ENCODE measurements at regions not wholly inside any gene's neighbourhood (a gene's known extent, or its start where the extent isn't known, plus 50 kb on each side); places are given as distances from the start of the nearest gene placed in this dataset.

DNA sequence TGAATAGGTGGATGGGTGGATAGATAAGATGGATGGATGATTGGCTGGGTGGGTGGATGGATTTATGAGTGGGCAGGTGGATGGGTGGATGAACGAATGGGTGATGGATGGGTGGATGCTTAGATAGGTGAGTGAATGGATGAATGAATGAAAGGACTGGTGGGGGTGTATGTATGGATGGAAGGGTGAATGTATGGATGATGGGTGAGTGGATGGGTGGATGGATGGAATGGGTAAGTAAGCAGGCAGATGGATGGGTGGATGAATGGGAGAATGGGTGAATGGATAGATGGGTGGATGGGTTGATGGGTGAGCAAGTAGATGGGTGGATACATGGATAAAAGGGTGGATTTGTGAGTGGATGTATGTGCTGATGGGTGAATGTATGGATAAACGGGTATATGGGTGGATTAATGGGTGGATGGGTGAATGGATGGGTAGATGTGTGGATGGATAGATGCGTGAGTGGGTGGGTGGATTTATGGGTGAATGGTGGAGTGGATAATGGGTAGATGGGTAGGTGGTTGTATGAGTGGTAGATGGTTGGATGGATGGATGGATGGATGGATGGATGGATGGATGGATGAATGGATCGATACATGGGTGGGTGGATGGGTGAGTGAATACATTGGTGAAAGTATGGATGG lies 682.6 kb downstream of the HS3ST4 start:
- TF ChIP-seq, protein P1, sequence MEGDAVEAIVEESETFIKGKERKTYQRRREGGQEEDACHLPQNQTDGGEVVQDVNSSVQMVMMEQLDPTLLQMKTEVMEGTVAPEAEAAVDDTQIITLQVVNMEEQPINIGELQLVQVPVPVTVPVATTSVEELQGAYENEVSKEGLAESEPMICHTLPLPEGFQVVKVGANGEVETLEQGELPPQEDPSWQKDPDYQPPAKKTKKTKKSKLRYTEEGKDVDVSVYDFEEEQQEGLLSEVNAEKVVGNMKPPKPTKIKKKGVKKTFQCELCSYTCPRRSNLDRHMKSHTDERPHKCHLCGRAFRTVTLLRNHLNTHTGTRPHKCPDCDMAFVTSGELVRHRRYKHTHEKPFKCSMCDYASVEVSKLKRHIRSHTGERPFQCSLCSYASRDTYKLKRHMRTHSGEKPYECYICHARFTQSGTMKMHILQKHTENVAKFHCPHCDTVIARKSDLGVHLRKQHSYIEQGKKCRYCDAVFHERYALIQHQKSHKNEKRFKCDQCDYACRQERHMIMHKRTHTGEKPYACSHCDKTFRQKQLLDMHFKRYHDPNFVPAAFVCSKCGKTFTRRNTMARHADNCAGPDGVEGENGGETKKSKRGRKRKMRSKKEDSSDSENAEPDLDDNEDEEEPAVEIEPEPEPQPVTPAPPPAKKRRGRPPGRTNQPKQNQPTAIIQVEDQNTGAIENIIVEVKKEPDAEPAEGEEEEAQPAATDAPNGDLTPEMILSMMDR (IDR thresholded peaks at IDR 0.05 in 2 of 3, conservative IDR thresholded peaks at IDR 0.05 in 1 of 3; ENCODE audit: borderline replicate concordance in 1 of 3, insufficient read depth in 1 of 3, low read depth in 2 of 3, low read length in 2 of 3) = no peak
- TF ChIP-seq POLR2AphosphoS5 (IDR thresholded peaks at IDR 0.05; ENCODE audit: low read depth, low read length) (no peak), POLR2A (IDR thresholded peaks at IDR 0.05; ENCODE audit: borderline replicate concordance, extremely low read depth, insufficient read depth, insufficient read length) (no peak), SRF (IDR thresholded peaks at IDR 0.05; ENCODE audit: low read depth) (no peak), FOSL1 (IDR thresholded peaks at IDR 0.05; ENCODE audit: low read depth) (no peak), EZH2 (IDR thresholded peaks at IDR 0.05) (no peak), CEBPB (IDR thresholded peaks at IDR 0.05; ENCODE audit: low read depth) (no peak), ZFX (IDR thresholded peaks at IDR 0.05) (no peak), RAD21 (IDR thresholded peaks at IDR 0.05; ENCODE audit: low read depth) (no peak)
- TF ChIP-seq, protein P2, sequence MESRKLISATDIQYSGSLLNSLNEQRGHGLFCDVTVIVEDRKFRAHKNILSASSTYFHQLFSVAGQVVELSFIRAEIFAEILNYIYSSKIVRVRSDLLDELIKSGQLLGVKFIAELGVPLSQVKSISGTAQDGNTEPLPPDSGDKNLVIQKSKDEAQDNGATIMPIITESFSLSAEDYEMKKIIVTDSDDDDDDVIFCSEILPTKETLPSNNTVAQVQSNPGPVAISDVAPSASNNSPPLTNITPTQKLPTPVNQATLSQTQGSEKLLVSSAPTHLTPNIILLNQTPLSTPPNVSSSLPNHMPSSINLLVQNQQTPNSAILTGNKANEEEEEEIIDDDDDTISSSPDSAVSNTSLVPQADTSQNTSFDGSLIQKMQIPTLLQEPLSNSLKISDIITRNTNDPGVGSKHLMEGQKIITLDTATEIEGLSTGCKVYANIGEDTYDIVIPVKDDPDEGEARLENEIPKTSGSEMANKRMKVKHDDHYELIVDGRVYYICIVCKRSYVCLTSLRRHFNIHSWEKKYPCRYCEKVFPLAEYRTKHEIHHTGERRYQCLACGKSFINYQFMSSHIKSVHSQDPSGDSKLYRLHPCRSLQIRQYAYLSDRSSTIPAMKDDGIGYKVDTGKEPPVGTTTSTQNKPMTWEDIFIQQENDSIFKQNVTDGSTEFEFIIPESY (IDR thresholded peaks at IDR 0.05; ENCODE audit: extremely low read depth, insufficient replicate concordance, low read length) = no peak
- TF ChIP-seq, protein P3, sequence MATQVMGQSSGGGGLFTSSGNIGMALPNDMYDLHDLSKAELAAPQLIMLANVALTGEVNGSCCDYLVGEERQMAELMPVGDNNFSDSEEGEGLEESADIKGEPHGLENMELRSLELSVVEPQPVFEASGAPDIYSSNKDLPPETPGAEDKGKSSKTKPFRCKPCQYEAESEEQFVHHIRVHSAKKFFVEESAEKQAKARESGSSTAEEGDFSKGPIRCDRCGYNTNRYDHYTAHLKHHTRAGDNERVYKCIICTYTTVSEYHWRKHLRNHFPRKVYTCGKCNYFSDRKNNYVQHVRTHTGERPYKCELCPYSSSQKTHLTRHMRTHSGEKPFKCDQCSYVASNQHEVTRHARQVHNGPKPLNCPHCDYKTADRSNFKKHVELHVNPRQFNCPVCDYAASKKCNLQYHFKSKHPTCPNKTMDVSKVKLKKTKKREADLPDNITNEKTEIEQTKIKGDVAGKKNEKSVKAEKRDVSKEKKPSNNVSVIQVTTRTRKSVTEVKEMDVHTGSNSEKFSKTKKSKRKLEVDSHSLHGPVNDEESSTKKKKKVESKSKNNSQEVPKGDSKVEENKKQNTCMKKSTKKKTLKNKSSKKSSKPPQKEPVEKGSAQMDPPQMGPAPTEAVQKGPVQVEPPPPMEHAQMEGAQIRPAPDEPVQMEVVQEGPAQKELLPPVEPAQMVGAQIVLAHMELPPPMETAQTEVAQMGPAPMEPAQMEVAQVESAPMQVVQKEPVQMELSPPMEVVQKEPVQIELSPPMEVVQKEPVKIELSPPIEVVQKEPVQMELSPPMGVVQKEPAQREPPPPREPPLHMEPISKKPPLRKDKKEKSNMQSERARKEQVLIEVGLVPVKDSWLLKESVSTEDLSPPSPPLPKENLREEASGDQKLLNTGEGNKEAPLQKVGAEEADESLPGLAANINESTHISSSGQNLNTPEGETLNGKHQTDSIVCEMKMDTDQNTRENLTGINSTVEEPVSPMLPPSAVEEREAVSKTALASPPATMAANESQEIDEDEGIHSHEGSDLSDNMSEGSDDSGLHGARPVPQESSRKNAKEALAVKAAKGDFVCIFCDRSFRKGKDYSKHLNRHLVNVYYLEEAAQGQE (IDR thresholded peaks at IDR 0.05; ENCODE audit: low read depth) = no peak
